ENCODE measurements at regions not wholly inside any gene's neighbourhood (a gene's known extent, or its start where the extent isn't known, plus 50 kb on each side); places are given as distances from the start of the nearest gene placed in this dataset.

DNA sequence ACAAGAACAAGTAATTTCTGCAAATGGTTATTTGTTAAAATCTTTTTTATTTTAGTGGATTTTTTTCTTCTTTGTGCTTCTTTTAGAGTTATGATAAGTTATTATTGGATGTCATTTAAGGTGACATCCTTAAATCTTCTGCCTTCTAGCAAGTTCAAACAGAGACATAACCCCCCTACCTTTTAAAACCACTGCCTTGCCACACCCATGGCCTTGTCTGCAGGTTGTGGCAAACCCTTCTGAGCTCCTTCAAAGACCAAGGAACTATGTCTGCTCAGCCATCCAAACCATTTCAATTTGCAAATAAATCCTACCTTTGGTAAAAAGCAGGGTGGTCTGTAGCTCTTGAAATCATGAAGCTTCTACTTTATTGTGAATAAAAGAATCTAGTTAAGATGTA is 241.6 kb downstream of the FAM76B start:
- TF ChIP-seq, protein P1, sequence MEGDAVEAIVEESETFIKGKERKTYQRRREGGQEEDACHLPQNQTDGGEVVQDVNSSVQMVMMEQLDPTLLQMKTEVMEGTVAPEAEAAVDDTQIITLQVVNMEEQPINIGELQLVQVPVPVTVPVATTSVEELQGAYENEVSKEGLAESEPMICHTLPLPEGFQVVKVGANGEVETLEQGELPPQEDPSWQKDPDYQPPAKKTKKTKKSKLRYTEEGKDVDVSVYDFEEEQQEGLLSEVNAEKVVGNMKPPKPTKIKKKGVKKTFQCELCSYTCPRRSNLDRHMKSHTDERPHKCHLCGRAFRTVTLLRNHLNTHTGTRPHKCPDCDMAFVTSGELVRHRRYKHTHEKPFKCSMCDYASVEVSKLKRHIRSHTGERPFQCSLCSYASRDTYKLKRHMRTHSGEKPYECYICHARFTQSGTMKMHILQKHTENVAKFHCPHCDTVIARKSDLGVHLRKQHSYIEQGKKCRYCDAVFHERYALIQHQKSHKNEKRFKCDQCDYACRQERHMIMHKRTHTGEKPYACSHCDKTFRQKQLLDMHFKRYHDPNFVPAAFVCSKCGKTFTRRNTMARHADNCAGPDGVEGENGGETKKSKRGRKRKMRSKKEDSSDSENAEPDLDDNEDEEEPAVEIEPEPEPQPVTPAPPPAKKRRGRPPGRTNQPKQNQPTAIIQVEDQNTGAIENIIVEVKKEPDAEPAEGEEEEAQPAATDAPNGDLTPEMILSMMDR (IDR thresholded peaks at IDR 0.05), result no peak
- no peak for TF ChIP-seq EZH2 (IDR thresholded peaks at IDR 0.05; ENCODE audit: borderline replicate concordance, insufficient read depth, low read depth, low read length, poor library complexity, severe bottlenecking)

All from B cell (primary cell).